ENCODE measurements at regions not wholly inside any gene's neighbourhood (a gene's known extent, or its start where the extent isn't known, plus 50 kb on each side); places are given as distances from the start of the nearest gene placed in this dataset.

DNA sequence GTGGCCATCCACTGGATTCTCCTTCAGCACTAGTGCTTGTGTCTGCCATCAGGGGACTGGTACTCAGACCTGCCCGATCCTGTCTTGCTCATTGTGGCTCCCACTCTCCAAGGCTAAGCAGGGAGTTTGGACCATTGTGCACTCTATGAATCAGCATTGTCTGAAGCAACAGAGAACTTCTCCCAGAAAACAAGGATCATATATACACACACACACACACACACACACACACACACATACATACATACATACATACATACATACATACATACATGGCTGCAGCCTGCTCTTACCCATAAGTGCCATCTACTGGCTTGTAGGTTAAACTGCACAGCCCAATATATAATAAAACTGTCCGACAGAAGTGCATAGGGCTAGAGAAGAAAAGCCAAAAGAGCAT is 345.3 kb upstream of the LCORL start:
- no peak for TF ChIP-seq GATA1 (IDR thresholded peaks at IDR 0.05; ENCODE audit: low read depth, low read length)
- no peak for TF ChIP-seq POLR2A (IDR thresholded peaks at IDR 0.05; ENCODE audit: low read length)

GRCh38 chr4:18366136-18366535 is 344.6 kb upstream of the LCORL start:
- no peak for TF ChIP-seq GATA1 (IDR thresholded peaks at IDR 0.05; ENCODE audit: low read depth, low read length)
- no peak for TF ChIP-seq POLR2A (IDR thresholded peaks at IDR 0.05; ENCODE audit: low read length)
- no peak for DNase-seq

More for the DNA sequence above, 345.3 kb upstream of the LCORL start:
- DNase-seq: peak; percentile 14 to 19

- DNase-seq: no peak
- TF ChIP-seq GATA1 (IDR thresholded peaks at IDR 0.05; ENCODE audit: low read depth, low read length) (no peak), POLR2A (IDR thresholded peaks at IDR 0.05; ENCODE audit: low read length) (no peak)
Measured at GRCh38 chr4:18343581-18343980, 322.0 kb upstream of the LCORL start.

DNA sequence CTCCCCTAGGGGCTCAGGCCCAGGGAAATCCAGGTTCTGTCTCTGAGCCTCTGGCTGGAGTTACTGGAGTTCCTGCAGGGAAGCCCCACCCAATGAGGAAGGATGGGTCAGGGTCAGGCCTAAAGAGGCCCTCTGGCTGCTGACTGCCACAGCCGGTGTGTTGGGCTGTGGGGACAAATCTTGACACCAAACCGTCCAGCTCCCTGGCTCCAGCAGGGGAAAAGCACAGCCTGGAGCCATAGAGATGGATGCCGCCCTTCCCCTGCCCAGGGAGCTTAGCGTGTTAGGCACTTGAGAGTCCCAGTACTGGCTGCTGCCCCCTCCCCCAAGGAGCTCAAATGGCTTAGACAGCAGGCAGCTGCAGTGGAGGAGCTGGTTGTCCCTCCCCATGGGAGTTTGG is 321.3 kb upstream of the LCORL start:
- DNase-seq: no peak
- no peak for TF ChIP-seq POLR2A (IDR thresholded peaks at IDR 0.05; ENCODE audit: low read length)
- no peak for TF ChIP-seq GATA1 (IDR thresholded peaks at IDR 0.05; ENCODE audit: low read depth, low read length)

GRCh38 chr4:18321956-18322530 is 300.5 kb upstream of the LCORL start:
- DNase-seq: no peak
- TF ChIP-seq POLR2A (IDR thresholded peaks at IDR 0.05; ENCODE audit: low read length) (no peak), GATA1 (IDR thresholded peaks at IDR 0.05; ENCODE audit: low read depth, low read length) (no peak)

DNA sequence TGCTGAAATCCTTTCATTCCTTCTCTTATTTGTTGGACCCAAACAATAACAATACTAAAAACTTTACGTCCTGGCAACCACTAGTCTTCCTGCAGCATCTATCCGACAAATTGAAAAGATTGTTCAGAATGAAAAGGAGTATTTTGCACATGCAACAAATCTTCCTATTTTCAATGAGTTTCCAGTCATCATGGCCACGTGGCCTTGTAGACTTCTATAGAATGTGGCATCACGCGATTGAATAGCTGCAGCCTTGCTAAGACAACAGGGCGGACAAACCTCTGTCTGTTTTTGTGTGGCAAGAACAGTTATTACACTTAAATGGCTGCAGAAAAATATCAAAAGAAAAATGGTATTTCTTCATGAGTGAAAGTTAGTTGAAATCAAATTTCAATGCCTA is 297.9 kb upstream of the LCORL start:
- TF ChIP-seq GATA1 (IDR thresholded peaks at IDR 0.05; ENCODE audit: low read depth, low read length) (no peak), POLR2A (IDR thresholded peaks at IDR 0.05; ENCODE audit: low read length) (no peak)
- DNase-seq: no peak

GRCh38 chr4:18318682-18319388 is 297.3 kb upstream of the LCORL start:
- TF ChIP-seq POLR2A (IDR thresholded peaks at IDR 0.05; ENCODE audit: low read length) (no peak), GATA1 (IDR thresholded peaks at IDR 0.05; ENCODE audit: low read depth, low read length) (no peak)

GRCh38 chr4:18314731-18315130 is 293.2 kb upstream of the LCORL start:
- TF ChIP-seq GATA1 (IDR thresholded peaks at IDR 0.05; ENCODE audit: low read depth, low read length) (no peak), POLR2A (IDR thresholded peaks at IDR 0.05; ENCODE audit: low read length) (no peak)
- DNase-seq: no peak

More at GRCh38 chr4:18318682-18319388, 297.3 kb upstream of the LCORL start:
- DNase-seq: no peak

DNA sequence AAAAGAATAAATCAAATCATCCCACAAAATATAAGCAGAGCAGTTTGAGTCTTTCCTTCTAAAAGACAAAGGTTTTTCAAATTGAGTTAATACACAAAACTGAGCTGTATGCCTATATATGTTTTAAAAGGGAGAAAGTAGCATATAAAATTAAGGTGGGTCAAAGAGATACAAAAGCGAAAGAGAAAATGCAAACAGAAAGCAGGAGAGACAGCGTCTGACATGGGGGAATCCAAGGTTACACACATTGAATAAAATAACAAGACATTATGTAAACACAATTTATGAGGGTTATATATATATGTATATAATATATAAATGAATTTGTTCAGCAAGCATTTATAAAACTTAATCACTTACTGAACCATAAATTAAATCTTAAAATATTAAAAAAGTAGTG is 276.1 kb upstream of the LCORL start:
- TF ChIP-seq GATA1 (IDR thresholded peaks at IDR 0.05; ENCODE audit: low read depth, low read length) (no peak), POLR2A (IDR thresholded peaks at IDR 0.05; ENCODE audit: low read length) (no peak)
- no peak for DNase-seq

DNA sequence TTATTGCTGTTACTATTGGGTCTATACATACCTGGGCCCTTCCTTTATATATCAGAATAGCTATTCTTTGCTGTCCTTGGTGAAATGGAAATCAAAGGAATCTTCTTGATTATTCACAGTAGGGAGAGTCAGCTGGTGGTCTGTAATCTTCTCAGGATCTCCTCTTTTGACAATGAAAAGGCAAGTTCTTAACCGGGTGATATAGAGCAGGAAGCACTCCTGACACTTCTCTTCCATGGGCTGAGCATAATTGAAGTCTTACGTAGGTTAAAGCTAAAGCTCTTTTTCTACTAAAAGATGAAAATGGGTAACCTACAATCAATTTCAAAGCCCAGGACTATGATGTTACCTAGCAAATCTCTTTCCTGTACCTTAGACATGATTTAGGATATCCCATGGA is 274.9 kb upstream of the LCORL start:
- TF ChIP-seq POLR2A (IDR thresholded peaks at IDR 0.05; ENCODE audit: low read length): no peak
- no peak for TF ChIP-seq GATA1 (IDR thresholded peaks at IDR 0.05; ENCODE audit: low read depth, low read length)
- DNase-seq: no peak

- TF ChIP-seq GATA1 (IDR thresholded peaks at IDR 0.05; ENCODE audit: low read depth, low read length): no peak
- TF ChIP-seq POLR2A (IDR thresholded peaks at IDR 0.05; ENCODE audit: low read length): no peak
- no peak for DNase-seq
Measured at GRCh38 chr4:18294846-18295245, 273.3 kb upstream of the LCORL start.

DNA sequence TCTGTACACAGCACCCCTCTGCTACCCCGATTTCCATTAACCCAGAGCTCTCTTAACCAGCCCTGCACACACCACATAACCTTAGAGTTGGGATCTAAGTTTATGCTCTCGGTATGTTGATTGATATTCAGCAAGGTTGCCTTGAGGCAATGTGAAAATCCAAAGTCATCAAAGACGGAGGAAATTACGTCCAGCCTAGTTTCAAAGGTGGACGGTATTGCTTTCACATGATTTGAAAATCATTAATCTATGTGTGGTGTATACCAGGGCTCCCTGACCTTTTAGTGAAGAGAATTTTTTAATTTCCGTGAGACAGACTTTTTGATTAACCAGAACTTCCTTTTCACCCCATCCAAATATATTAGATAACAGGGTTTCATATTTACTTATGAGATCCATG is 272.5 kb upstream of the LCORL start:
- no peak for DNase-seq
- TF ChIP-seq POLR2A (IDR thresholded peaks at IDR 0.05; ENCODE audit: low read length) (no peak), GATA1 (IDR thresholded peaks at IDR 0.05; ENCODE audit: low read depth, low read length) (no peak)

- TF ChIP-seq GATA1 (IDR thresholded peaks at IDR 0.05; ENCODE audit: low read depth, low read length) (no peak), POLR2A (IDR thresholded peaks at IDR 0.05; ENCODE audit: low read length) (no peak)
- DNase-seq: no peak
Measured at GRCh38 chr4:18292411-18292810, 270.9 kb upstream of the LCORL start.

- TF ChIP-seq GATA1 (IDR thresholded peaks at IDR 0.05; ENCODE audit: low read depth, low read length): no peak
- TF ChIP-seq POLR2A (IDR thresholded peaks at IDR 0.05; ENCODE audit: low read length): no peak
- no peak for DNase-seq
Measured at GRCh38 chr4:18291981-18292380, 270.4 kb upstream of the LCORL start.

DNA sequence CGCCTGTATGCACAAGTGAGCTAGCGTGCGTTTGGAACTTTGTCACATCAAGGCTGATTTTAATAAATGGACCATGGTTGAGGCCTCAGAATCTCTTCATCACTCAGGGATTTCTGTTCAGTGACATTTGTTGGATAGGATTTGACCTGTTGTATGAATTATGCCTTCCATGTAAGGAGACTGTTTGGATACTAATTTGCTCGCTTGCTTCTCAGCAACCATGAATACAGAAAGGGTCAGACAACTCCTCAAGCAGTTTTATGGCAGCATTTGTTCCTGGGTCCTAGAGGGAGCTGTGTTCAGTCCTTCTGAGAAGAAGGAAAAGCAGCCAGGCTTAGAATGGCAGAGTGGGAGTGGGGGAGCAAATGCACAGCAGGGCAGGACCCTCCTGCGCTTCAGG is 269.7 kb upstream of the LCORL start:
- DNase-seq: no peak
- TF ChIP-seq GATA1 (IDR thresholded peaks at IDR 0.05; ENCODE audit: low read depth, low read length) (no peak), POLR2A (IDR thresholded peaks at IDR 0.05; ENCODE audit: low read length) (no peak)

Measured in erythroblast (primary cell).